SK-N-SH (cell line): ENCODE measurements at regions not wholly inside any gene's neighbourhood (a gene's known extent, or its start where the extent isn't known, plus 50 kb on each side); places are given as distances from the start of the nearest gene placed in this dataset.

ENCODE experiments used
- CTCF ChIP-seq: fragments of 200-600 bp; sonication (generic); IDR thresholded peaks from 2 replicates; pipeline ENCODE4 v1.6.1; 2017; ENCODE audit warnings: antibody characterized with exemption, mild to moderate bottlenecking, moderate library complexity
- EZH2phosphoT487 ChIP-seq: fragments of 200-600 bp; sonication (generic); IDR thresholded peaks from 2 replicates; pipeline ENCODE4 v1.6.1; 2017; ENCODE audit warnings: low read depth, mixed run types, mild to moderate bottlenecking, antibody characterized with exemption, moderate library complexity, borderline replicate concordance
- FOSL2 ChIP-seq: IDR thresholded peaks from 2 replicates; pipeline ENCODE4 v1.4.0; 2012; ENCODE audit warnings: low read depth, mild to moderate bottlenecking, moderate library complexity, borderline replicate concordance
- POLR2AphosphoS5 ChIP-seq: IDR thresholded peaks from 2 replicates; pipeline ENCODE4 v1.6.1; 2012; ENCODE audit warnings: low read depth, low read length
- RCOR1 ChIP-seq: fragments of 150-350 bp; IDR thresholded peaks from 2 replicates; pipeline ENCODE4 v1.6.1; 2017; ENCODE audit warnings: antibody characterized with exemption, low read length
- SIN3A ChIP-seq: IDR thresholded peaks from 2 replicates; pipeline ENCODE4 v1.6.1; 2012; ENCODE audit warnings: low read depth, mild to moderate bottlenecking, low read length, moderate library complexity, borderline replicate concordance
- SMC3 ChIP-seq: IDR thresholded peaks from 2 replicates; pipeline ENCODE4 v1.6.1; 2012; ENCODE audit warnings: low read depth, low read length, improper control_type of control experiment
- TF ChIP-seq, protein P1 (sequence below): IDR thresholded peaks from 2 replicates; pipeline ENCODE4 v1.4.0; 2012; ENCODE audit warnings: low read depth, borderline replicate concordance

GRCh38 chr14:71405676-71406075 lies 498.4 kb downstream of the PCNX1 start:
- no peak for TF ChIP-seq CTCF
- TF ChIP-seq, protein P1, sequence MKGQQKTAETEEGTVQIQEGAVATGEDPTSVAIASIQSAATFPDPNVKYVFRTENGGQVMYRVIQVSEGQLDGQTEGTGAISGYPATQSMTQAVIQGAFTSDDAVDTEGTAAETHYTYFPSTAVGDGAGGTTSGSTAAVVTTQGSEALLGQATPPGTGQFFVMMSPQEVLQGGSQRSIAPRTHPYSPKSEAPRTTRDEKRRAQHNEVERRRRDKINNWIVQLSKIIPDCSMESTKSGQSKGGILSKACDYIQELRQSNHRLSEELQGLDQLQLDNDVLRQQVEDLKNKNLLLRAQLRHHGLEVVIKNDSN = no peak
- no peak for TF ChIP-seq POLR2AphosphoS5
- TF ChIP-seq RCOR1 = no peak
- TF ChIP-seq SIN3A = no peak
- no peak for TF ChIP-seq SMC3
- no peak for TF ChIP-seq EZH2phosphoT487
- no peak for TF ChIP-seq FOSL2
